CD4-positive, CD25-positive, alpha-beta regulatory T cell (primary cell): ENCODE measurements at regions not wholly inside any gene's neighbourhood (a gene's known extent, or its start where the extent isn't known, plus 50 kb on each side); places are given as distances from the start of the nearest gene placed in this dataset.

Experiments used
- ATAC-seq, 2 donors: fragments of 150-1000 bp; cut with Tn5 transposase; one replicate each; pipeline ENCODE4 v1.10.0; 2021; ENCODE audit warnings: low read depth in 2 of 2, moderate number of reproducible peaks in 2 of 2, moderate library complexity in 1 of 2
- DNase-seq, 3 donors: peaks; one replicate each; pipeline versions ENCODE4 v3.0.0 to v3.0.0-alpha.2; 2012 to 2022; ENCODE audit warnings: mixed read lengths in 1 of 3
- H3K27ac ChIP-seq: one replicate; pipeline ENCODE4 v1.7.0; 2013; ENCODE audit warnings: mild to moderate bottlenecking, low read length; ENCODE audit not compliant: insufficient read depth, poor library complexity, severe bottlenecking
- H3K27me3 ChIP-seq: one replicate; pipeline ENCODE4 v1.7.0; 2013; ENCODE audit warnings: low read length; ENCODE audit not compliant: control insufficient read depth, insufficient read depth
- H3K36me3 ChIP-seq: one replicate; pipeline ENCODE4 v1.7.0; 2013; ENCODE audit warnings: mild to moderate bottlenecking, low read length, moderate library complexity; ENCODE audit not compliant: control insufficient read depth, insufficient read depth
- H3K4me1 ChIP-seq: 2 replicates; pipeline ENCODE4 v1.7.0; 2013; ENCODE audit warnings: mild to moderate bottlenecking, low read length; ENCODE audit not compliant: insufficient read depth, control insufficient read depth, poor library complexity, severe bottlenecking
- H3K4me3 ChIP-seq: one replicate; pipeline ENCODE4 v1.7.0; 2013; ENCODE audit warnings: low read depth, mild to moderate bottlenecking, low read length, moderate library complexity
- H3K9me3 ChIP-seq, 2 experiments: 1 replicate in 1 of 2; 2 replicates in 1 of 2; pipeline ENCODE4 v1.7.0; 2013; ENCODE audit warnings: low read length in 2 of 2, mild to moderate bottlenecking in 1 of 2, moderate library complexity in 1 of 2; ENCODE audit not compliant: control insufficient read depth in 2 of 2
- H3K27ac Mint-ChIP-seq, 3 donors: one replicate each; pipeline ENCODE4 v1.8.0; 2020 to 2022; ENCODE audit warnings: mild to moderate bottlenecking in 3 of 3, mixed read lengths in 3 of 3, moderate library complexity in 2 of 3
- H3K27me3 Mint-ChIP-seq: one replicate; pipeline ENCODE4 v1.8.0; 2022; ENCODE audit warnings: mild to moderate bottlenecking, mixed read lengths
- H3K36me3 Mint-ChIP-seq: one replicate; pipeline ENCODE4 v1.8.0; 2020; ENCODE audit warnings: mixed read lengths
- H3K4me1 Mint-ChIP-seq, 4 donors: one replicate each; pipeline ENCODE4 v1.8.0; 2020 to 2022; ENCODE audit warnings: mixed read lengths in 4 of 4, mild to moderate bottlenecking in 1 of 4
- H3K4me3 Mint-ChIP-seq, 4 donors: one replicate each; pipeline ENCODE4 v1.8.0; 2020 to 2022; ENCODE audit warnings: mild to moderate bottlenecking in 4 of 4, mixed read lengths in 4 of 4, moderate library complexity in 3 of 4
- H3K9me3 Mint-ChIP-seq, 7 donors: one replicate each; pipeline ENCODE4 v1.8.0; 2020 to 2022; ENCODE audit warnings: mixed read lengths in 7 of 7, mild to moderate bottlenecking in 3 of 7, moderate library complexity in 2 of 7

DNA sequence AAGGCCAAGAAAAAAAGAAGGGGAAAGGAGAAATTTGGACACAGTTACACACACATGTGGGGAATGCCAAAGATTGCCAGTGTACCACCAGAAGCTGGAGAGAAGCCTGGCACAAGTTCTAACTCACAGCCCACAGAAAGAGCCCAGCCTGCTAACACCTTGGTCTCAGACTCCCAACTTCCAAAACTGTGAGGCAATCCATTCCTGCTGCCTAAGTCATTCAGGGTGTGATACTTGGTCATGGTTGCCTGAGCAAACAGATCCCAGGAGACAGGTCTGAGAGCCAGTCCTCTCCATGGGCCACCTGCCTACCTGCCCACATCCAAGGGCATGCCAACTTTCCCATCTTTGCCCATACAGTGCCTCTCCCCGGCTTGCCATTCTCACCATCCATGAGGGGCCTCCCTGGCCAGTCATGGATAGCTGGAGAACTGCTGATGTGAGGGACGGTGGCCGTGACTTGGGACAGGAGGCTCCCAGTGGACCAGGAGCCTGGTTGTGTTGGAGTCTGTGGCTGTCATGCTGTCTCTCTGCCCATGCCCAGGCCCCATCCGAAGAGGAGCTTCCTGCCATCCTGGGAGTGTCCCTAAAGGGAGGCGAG, 198.0 kb upstream of the RTL1 start:
- no peaks in the 10 kb centered on the region for H3K4me1 ChIP-seq
- no peaks in the 10 kb centered on the region for H3K36me3 ChIP-seq
- no peak overlapping the region for H3K4me3 ChIP-seq
- H3K27ac Mint-ChIP-seq = no peak overlapping the region
- no peak overlapping the region for H3K27ac ChIP-seq
- no peak overlapping the region for H3K4me3 Mint-ChIP-seq
- H3K4me1 Mint-ChIP-seq = no peaks in the 10 kb centered on the region
- no peaks in the 10 kb centered on the region for H3K36me3 Mint-ChIP-seq
- ATAC-seq (no peak), DNase-seq (no peak)
- no peaks in the 10 kb centered on the region for H3K27me3 ChIP-seq
- H3K27me3 Mint-ChIP-seq = peaks cover 4% of the 10 kb centered on the region
- H3K9me3 ChIP-seq = no peaks in the 10 kb centered on the region
- peaks cover 0 to 4% (median 0%) of the 10 kb centered on the region in 7 donors for H3K9me3 Mint-ChIP-seq

DNA sequence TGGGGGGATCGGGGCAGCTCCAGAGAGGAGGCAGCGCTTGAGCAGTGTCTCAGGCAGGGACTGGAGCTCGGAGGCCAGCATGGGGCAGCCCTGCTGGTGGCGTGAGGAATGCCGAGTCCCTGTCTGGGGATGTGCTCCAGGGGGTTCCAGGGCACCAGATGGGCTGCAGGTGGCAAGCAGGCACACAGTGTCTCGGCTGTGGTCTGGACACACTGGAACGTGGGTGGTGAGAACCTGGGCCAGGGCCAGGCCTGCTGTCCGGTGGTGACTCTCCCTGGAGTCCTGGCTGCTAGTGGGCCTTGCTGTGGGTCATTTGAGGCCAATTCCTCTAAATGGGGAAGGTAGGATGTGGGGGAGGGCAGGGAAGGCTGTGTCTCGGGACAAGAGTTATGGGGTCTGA, 199.4 kb upstream of the RTL1 start:
- H3K4me3 ChIP-seq = no peak overlapping the region
- Mint-ChIP-seq H3K27ac (no peak overlapping the region), H3K27me3 (peaks cover 4% of the 10 kb centered on the region), H3K4me1 (no peaks in the 10 kb centered on the region), H3K36me3 (no peaks in the 10 kb centered on the region), H3K9me3 (peaks cover 0 to 5% (median 0%) of the 10 kb centered on the region in 7 donors), H3K4me3 (no peak overlapping the region)
- no peaks in the 10 kb centered on the region for H3K27me3 ChIP-seq
- no peaks in the 10 kb centered on the region for H3K36me3 ChIP-seq
- no peak overlapping the region for H3K27ac ChIP-seq
- no peaks in the 10 kb centered on the region for H3K4me1 ChIP-seq
- ATAC-seq (no peak), DNase-seq (no peak)
- no peaks in the 10 kb centered on the region for H3K9me3 ChIP-seq

DNA sequence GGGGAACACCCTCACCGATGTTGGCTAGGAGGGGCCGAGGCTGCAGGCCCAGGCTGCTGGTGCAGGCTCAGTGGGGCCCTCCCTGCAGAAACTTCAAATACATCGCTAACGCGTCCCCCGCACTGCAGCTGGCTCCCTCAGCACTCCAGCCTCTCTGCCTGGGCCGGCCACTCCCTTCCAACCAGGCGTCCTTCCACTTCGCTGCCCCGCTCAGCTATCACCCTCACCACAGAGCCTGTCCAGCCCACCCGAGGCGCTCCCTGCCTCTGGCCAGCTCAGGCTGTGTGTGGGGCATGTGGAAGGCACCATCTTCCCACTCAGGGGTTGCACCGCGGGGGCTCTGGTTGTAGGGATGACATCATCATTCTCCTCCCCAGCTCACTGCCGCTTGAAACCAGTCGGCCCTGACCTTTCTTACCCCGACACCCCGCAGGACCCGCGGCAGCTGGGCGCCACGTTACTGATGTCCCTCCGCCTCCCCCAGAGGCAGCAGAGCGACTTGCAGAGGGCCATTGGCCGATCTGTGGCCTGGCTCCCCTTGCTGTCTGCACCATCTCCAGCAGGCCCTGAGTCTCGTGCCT, 199.9 kb upstream of the RTL1 start:
- Histone ChIP-seq H3K27ac (no peak overlapping the region), H3K36me3 (no peaks in the 10 kb centered on the region), H3K4me3 (no peak overlapping the region), H3K4me1 (no peaks in the 10 kb centered on the region), H3K27me3 (no peaks in the 10 kb centered on the region), H3K9me3 (no peaks in the 10 kb centered on the region)
- no peaks in the 10 kb centered on the region for H3K36me3 Mint-ChIP-seq
- no peak overlapping the region for H3K27ac Mint-ChIP-seq
- no peaks in the 10 kb centered on the region for H3K4me1 Mint-ChIP-seq
- peaks cover 0 to 5% (median 0%) of the 10 kb centered on the region in 7 donors for H3K9me3 Mint-ChIP-seq
- DNase-seq = no peak
- ATAC-seq = no peak
- no peak overlapping the region for H3K4me3 Mint-ChIP-seq
- peaks cover 4% of the 10 kb centered on the region for H3K27me3 Mint-ChIP-seq

DNA sequence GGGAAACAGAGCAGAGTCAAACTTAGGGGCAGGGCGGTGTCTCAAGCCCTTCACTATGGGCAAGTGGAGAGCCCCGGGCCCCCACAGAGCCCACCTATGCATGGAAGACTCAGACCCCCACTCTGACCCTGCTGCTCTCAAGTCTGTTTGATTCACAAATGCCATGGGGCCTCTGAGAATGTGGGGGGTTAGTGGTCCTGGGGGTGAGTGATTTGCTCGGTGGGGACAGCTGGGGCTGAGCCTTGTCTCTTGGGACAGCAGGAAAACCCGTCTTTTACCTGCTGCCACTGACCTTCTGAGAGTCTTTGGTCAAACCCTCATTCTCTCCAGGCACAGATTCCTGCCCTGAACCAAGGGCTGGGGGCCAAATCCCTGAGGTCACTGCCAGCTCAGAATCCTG, 201.0 kb upstream of the RTL1 start:
- Histone ChIP-seq H3K4me1 (no peaks in the 10 kb centered on the region), H3K4me3 (no peak overlapping the region), H3K27me3 (no peaks in the 10 kb centered on the region), H3K9me3 (no peaks in the 10 kb centered on the region), H3K36me3 (no peaks in the 10 kb centered on the region), H3K27ac (no peak overlapping the region)
- Mint-ChIP-seq H3K27ac (no peak overlapping the region), H3K27me3 (peaks cover 4% of the 10 kb centered on the region), H3K4me3 (no peak overlapping the region), H3K9me3 (peaks cover 0 to 2% (median 0%) of the 10 kb centered on the region in 7 donors), H3K4me1 (no peaks in the 10 kb centered on the region), H3K36me3 (no peaks in the 10 kb centered on the region)
- DNase-seq (no peak), ATAC-seq (no peak)

DNA sequence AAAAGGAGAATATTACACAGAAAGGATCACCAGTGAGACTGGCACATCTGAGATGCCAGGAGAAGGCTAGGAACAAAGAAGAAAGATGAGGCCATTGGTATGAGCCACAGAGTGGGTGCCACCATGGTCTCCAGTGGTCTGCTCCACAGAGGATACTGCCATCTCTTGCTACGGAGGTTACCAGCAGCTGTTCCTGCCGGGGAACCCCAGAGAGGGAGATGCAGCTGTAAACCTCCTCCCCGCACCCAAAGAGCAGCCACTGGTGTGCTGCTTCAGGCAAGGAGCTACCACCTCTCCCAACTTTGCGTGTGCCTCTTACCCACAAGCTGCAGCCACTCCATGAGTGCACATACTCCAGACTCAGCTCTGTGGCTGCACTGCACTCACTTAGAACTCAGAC, 201.5 kb upstream of the RTL1 start:
- ATAC-seq (no peak), DNase-seq (no peak)
- no peaks in the 10 kb centered on the region for H3K36me3 ChIP-seq
- Mint-ChIP-seq H3K27ac (no peak overlapping the region), H3K4me3 (no peak overlapping the region), H3K4me1 (no peaks in the 10 kb centered on the region), H3K27me3 (peaks cover 4% of the 10 kb centered on the region), H3K9me3 (peaks cover 0 to 2% (median 0%) of the 10 kb centered on the region in 7 donors), H3K36me3 (no peaks in the 10 kb centered on the region)
- H3K4me1 ChIP-seq = no peaks in the 10 kb centered on the region
- no peaks in the 10 kb centered on the region for H3K27me3 ChIP-seq
- H3K9me3 ChIP-seq = no peaks in the 10 kb centered on the region
- H3K4me3 ChIP-seq = no peak overlapping the region
- no peak overlapping the region for H3K27ac ChIP-seq

DNA sequence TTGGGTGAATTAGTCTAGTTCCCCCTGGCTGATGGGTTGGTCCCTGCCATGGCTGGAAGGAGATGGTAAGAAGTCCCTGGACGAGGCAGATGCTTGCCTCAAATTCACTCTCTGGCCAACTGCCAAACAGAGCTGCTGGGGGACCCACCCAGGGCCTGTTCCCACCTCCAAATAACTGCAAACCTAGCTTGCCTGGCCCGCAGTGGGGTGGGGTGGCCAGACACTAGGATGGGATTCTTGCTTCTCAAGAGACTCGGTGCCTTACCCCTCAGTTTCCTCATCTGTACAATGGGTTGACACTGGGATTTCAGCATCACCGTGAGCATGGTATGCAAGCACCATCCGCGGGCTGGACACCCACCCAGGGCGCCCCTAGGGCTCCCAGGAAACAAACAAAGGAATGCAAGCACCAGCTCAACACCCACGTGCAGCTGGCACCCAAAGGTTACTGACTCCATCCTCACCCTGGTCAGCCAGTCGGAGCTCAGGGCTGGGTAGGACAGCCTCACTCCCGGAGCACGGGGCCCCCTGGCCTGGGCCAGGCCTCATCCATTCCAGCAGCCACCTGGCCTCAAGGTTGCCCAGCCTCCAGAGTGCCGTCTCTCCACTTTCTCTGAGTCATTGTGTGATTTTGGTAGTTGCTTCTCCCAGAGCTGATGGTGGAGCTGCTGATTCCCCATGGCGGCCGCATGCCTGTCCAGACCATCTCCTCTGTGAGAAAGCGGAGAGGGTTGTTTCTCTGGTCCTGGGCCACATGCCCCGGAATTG, 205.2 kb upstream of the RTL1 start:
- Histone ChIP-seq H3K36me3 (no peaks in the 10 kb centered on the region), H3K4me3 (no peak overlapping the region), H3K27me3 (no peaks in the 10 kb centered on the region), H3K9me3 (no peaks in the 10 kb centered on the region), H3K4me1 (no peaks in the 10 kb centered on the region), H3K27ac (no peak overlapping the region)
- Mint-ChIP-seq H3K36me3 (no peaks in the 10 kb centered on the region), H3K4me1 (no peaks in the 10 kb centered on the region), H3K4me3 (no peak overlapping the region), H3K9me3 (peaks cover 0 to 2% (median 0%) of the 10 kb centered on the region in 7 donors), H3K27me3 (no peaks in the 10 kb centered on the region), H3K27ac (no peak overlapping the region)
- DNase-seq = no peak
- ATAC-seq = no peak

DNA sequence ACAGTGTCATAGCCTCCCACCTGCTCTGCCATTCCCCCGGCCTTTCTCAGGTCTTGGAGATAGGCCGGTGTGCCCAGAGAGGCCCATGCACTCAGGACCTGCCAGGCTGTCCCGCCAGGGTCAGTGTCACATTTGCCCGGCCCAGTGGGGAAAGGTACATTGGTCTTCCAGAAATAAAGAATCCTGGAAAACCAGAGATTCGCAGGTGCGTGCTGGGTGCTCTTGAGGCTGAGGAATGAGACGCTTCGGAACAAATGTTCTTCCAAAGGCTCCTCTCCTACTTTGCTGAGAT, 205.8 kb upstream of the RTL1 start:
- Histone ChIP-seq H3K36me3 (no peaks in the 10 kb centered on the region), H3K4me1 (no peaks in the 10 kb centered on the region), H3K9me3 (no peaks in the 10 kb centered on the region), H3K4me3 (no peak overlapping the region), H3K27ac (no peak overlapping the region), H3K27me3 (no peaks in the 10 kb centered on the region)
- no peak for DNase-seq
- Mint-ChIP-seq H3K4me3 (no peak overlapping the region), H3K36me3 (no peaks in the 10 kb centered on the region), H3K4me1 (no peaks in the 10 kb centered on the region), H3K27me3 (no peaks in the 10 kb centered on the region), H3K27ac (no peak overlapping the region), H3K9me3 (peaks cover 0 to 2% (median 0%) of the 10 kb centered on the region in 7 donors)
- no peak for ATAC-seq
